HepG2 (cell line): ENCODE measurements at regions not wholly inside any gene's neighbourhood (a gene's known extent, or its start where the extent isn't known, plus 50 kb on each side); places are given as distances from the start of the nearest gene placed in this dataset.

Experiments
- ATAC-seq: fragments of 200-7000 bp; cut with Tn5 transposase; 3 replicates; pipeline ENCODE4 v1.9.1; 2020; ENCODE audit warnings: mild to moderate bottlenecking, moderate library complexity
- BruUV-seq: library from RNA; stranded (reverse); fragments of 400-500 nt; replicated peaks from 2 replicates; lab custom pipeline; 2021; lab: Mats Ljungman, UMichigan
- CTCF ChIA-PET: fragments of 300-600 bp; formaldehyde crosslinking; extraction: SDS; loops from one replicate; lab custom pipeline; 2021; ENCODE audit warnings: low total read pairs, inconsistent platforms, low intra/inter-chr PET ratio; lab: Yijun Ruan, JAX
- POLR2A ChIA-PET: fragments of 350-600 bp; sonication (Branson Sonifier 250); formaldehyde crosslinking; loops from one replicate; lab custom pipeline; 2020; ENCODE audit warnings: antibody characterized with exemption, inconsistent platforms; lab: Yijun Ruan, JAX
- DNase-seq: peaks from one replicate; pipeline ENCODE4 v3.0.0-alpha.2; 2015; ENCODE audit warnings: low spot score
- FAIRE-seq: peaks from 3 replicates; lab custom pipeline; 2011; peaks lifted over from hg19 to GRCh38; lab: Jason Lieb, UNC
- H2AFZ ChIP-seq: one replicate; pipeline ENCODE4 v1.6.1; 2011; ENCODE audit warnings: low read length, inconsistent platforms
- H3K27ac ChIP-seq: fragments of 300-600 bp; 3 replicates; pipeline ENCODE4 v1.8.0; 2011; ENCODE audit warnings: mixed run types, mild to moderate bottlenecking, mixed read lengths, low read length, inconsistent platforms; ENCODE audit not compliant: insufficient read depth; ENCODE audit errors: extremely low read length
- H3K27me3 ChIP-seq, 2 experiments: fragments of 200-600 bp in 1 of 2; 2 replicates in 1 of 2; 3 replicates in 1 of 2; pipeline versions ENCODE4 v1.6.0 to v1.8.0; 2011; ENCODE audit warnings: low read length in 2 of 2, mild to moderate bottlenecking in 2 of 2, moderate library complexity in 2 of 2, inconsistent platforms in 1 of 2; ENCODE audit not compliant: insufficient read depth in 2 of 2, control insufficient read depth in 1 of 2
- H3K36me3 ChIP-seq, 2 experiments: fragments of 200-600 bp in 1 of 2; replicated peaks in 1 of 2; 2 replicates in 1 of 2; 3 replicates in 1 of 2; pipeline versions ENCODE4 v1.5.1 to v1.8.0; 2011; ENCODE audit warnings: low read length in 2 of 2, inconsistent platforms in 1 of 2; ENCODE audit not compliant: insufficient read depth in 2 of 2, control insufficient read depth in 1 of 2
- H3K4me1 ChIP-seq: 2 replicates; pipeline ENCODE4 v1.5.1; 2012; ENCODE audit warnings: low read length, inconsistent platforms; ENCODE audit not compliant: insufficient read depth
- H3K4me2 ChIP-seq: 2 replicates; pipeline ENCODE4 v1.6.0; 2011; ENCODE audit warnings: low read depth, low read length, inconsistent platforms
- H3K4me3 ChIP-seq, 3 experiments: fragments of 200-600 bp in 1 of 3; sonication (generic), shearing (Covaris generic) in 1 of 3; replicated peaks in 1 of 3; 2 replicates each; pipeline ENCODE4 v1.5.1; 2011 to 2016; ENCODE audit warnings: low read length in 3 of 3, inconsistent platforms in 2 of 3, low read depth in 2 of 3, mild to moderate bottlenecking in 2 of 3, control low read depth in 1 of 3, mixed read lengths in 1 of 3; ENCODE audit not compliant: insufficient read depth in 1 of 3
- H3K79me2 ChIP-seq: one replicate; pipeline ENCODE4 v1.6.1; 2011; ENCODE audit warnings: low read length, inconsistent platforms; ENCODE audit not compliant: insufficient read depth
- H3K9ac ChIP-seq: 2 replicates; pipeline ENCODE4 v1.6.0; 2011; ENCODE audit warnings: mild to moderate bottlenecking, low read depth, low read length, inconsistent platforms; ENCODE audit not compliant: insufficient read depth
- H3K9me3 ChIP-seq: 2 replicates; pipeline ENCODE4 v1.5.1; 2012; ENCODE audit warnings: mild to moderate bottlenecking, low read length
- H4K20me1 ChIP-seq: 2 replicates; pipeline ENCODE4 v1.6.0; 2011; ENCODE audit warnings: inconsistent platforms, mild to moderate bottlenecking, low read length, moderate library complexity; ENCODE audit not compliant: insufficient read depth
- DBP ChIP-seq: sonication (generic); formaldehyde crosslinking; IDR thresholded peaks from 2 replicates; pipeline ENCODE4 v1.4.0; 2020; ENCODE audit warnings: missing genetic modification reagents; ENCODE audit errors: not compliant biosample characterization
- MNT ChIP-seq: fragments of 450-650 bp; IDR thresholded peaks from 2 replicates; pipeline ENCODE4 v1.6.1; 2016
- WGBS: methylation state at CpG from one replicate; pipeline ENCODE4 v1.1.6; 2017; ENCODE audit warnings: low lambda C conversion rate; 5-methylcytosine and 5-hydroxymethylcytosine counted together
- in situ Hi-C: cut with HindIII; loops from 2 replicates; pipeline ENCODE4 v1.10.0; 2017; ENCODE audit warnings: low pct_unique_long_range_greater_than_20kb; ENCODE audit not compliant: extremely low pct_ligation_motif_present
- intact Hi-C: fragments of 100-400 bp; cut with micrococcal nuclease; formaldehyde crosslinking; loops from one replicate; pipeline ENCODE4 v1.10.0; 2022; ENCODE audit not compliant: unreplicated experiment
- TF ChIP-seq, protein P1 (sequence below): sonication (generic); formaldehyde crosslinking; IDR thresholded peaks from 2 replicates; pipeline ENCODE4 v1.5.1; 2020; ENCODE audit warnings: missing genetic modification reagents, mild to moderate bottlenecking, borderline replicate concordance

DNA sequence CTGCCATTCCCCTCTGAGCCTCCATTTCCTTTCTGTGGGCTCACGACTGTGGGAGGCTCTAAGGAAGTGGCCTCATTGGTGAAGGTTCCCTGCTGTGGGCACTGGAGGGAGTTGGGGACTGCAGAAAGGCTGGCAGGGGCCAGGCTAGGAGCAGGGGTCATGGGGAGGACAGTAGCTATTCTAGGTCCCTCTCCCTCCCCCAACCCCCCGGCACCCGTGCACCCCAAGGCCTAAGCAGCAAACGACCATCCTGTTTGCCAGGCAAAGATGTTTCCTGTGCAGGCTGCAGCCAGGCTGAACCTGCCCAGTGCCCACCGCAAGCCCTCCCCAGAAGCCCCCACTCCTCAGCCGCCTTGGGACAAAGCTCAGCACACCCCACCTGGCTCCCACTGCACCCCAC is 189.4 kb downstream of the MN1 start (continued):
- no peak for TF ChIP-seq DBP (CRISPR knock-in tag)

DNA sequence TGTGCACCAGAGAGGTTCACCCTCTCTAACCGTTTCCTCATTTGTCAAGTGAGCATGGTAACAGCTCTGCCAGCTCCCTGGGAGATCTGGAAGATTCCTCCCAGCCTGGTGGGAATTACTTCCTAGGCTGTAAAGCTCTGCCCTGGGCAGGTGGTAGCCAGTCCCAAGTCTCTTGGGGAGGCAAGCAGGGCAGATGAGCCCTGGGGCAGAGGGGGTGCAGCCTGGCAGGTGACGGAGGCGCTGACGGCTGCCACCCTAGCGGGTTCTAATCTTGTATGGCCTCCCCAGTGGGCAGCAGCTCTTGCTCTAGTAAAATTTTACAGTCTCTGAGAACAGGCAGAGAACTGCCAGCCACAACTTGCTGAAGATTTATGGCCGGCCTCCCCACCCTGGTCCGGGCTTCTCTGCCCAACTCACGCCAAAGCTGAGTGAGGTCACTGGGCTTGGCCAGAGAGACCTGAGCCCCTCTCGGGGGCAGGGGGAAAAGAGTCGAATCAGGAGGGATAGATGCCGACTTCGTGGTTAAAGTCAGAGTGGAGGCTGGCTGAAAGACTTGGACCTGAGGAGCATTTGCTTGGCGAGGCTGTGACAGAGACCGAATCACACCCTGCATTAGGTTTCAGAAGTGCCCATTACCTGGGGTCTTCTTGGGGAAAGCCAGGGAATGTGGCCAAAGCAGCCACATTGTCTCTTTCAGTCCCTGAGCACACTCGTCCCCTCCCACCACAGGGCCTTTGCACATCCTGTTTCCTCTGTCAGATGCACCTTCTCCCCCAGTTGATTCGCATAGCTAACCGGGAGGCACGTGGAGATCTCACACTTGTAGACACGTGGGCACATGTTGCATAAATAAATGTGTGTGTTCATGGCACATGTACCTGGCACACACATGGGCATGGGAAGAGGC is 188.2 kb downstream of the MN1 start:
- H3K9me3 ChIP-seq = no peaks in the 10 kb centered on the region
- no peak overlapping the region for H3K9ac ChIP-seq
- POLR2A ChIA-PET = no interaction called here
- intact Hi-C loops = no loop called here
- DNase-seq = no peak
- TF ChIP-seq MNT = peak; percentile 95
- TF ChIP-seq, protein P1, sequence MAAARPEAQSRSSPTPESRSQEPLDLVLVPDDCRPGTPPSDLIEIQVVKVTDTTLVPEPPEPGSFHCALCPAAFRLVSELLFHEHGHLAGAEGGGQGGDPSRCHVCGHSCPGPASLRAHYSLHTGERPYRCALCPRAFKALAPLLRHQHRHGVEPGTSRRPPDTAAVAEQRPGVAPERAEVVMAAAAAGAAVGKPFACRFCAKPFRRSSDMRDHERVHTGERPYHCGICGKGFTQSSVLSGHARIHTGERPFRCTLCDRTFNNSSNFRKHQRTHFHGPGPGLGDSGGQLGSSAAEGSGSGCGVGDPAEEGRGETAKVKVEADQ = no peak
- in situ Hi-C loops = no loop called here
- no peaks in the 10 kb centered on the region for H4K20me1 ChIP-seq
- H3K4me3 ChIP-seq = no peak overlapping the region
- no peak overlapping the region for H3K4me2 ChIP-seq
- H3K4me1 ChIP-seq = no peaks in the 10 kb centered on the region
- WGBS = 44% methylated on average over 16 of the region's 19 CpGs
- BruUV-seq = no TSS peak
- CTCF ChIA-PET = no interaction called here
- no peaks in the 10 kb centered on the region for H3K36me3 ChIP-seq
- H3K27me3 ChIP-seq = peaks cover 0 to 2% of the 10 kb centered on the region in 2 experiments; a peak in 1 of 5 replicates
- no peak for ATAC-seq
- no peaks in the 10 kb centered on the region for H3K79me2 ChIP-seq
- no peak overlapping the region for H2AFZ ChIP-seq
- FAIRE-seq = no peak
- H3K27ac ChIP-seq = no peak overlapping the region
